HFFc6 (cell line): ENCODE measurements at regions not wholly inside any gene's neighbourhood (a gene's known extent, or its start where the extent isn't known, plus 50 kb on each side); places are given as distances from the start of the nearest gene placed in this dataset.

Experiments used
- DNase-seq: peaks from one replicate; pipeline ENCODE4 v3.0.0-alpha.2; 2018
- H3K27ac Mint-ChIP-seq: 2 replicates; pipeline ENCODE4 v1.8.0; 2020; ENCODE audit warnings: mild to moderate bottlenecking, mixed read lengths
- H3K27me3 Mint-ChIP-seq: 2 replicates; pipeline ENCODE4 v1.8.0; 2021; ENCODE audit warnings: mild to moderate bottlenecking, moderate library complexity, mixed read lengths; ENCODE audit not compliant: insufficient read depth
- H3K36me3 Mint-ChIP-seq: 2 replicates; pipeline ENCODE4 v1.8.0; 2021; ENCODE audit warnings: low read depth, mixed read lengths
- H3K4me1 Mint-ChIP-seq: 2 replicates; pipeline ENCODE4 v1.8.0; 2020; ENCODE audit warnings: low read depth, mixed read lengths
- H3K4me3 Mint-ChIP-seq: 2 replicates; pipeline ENCODE4 v1.8.0; 2020; ENCODE audit warnings: mild to moderate bottlenecking, moderate library complexity, mixed read lengths
- H3K9me3 Mint-ChIP-seq: 2 replicates; pipeline ENCODE4 v1.8.0; 2020; ENCODE audit warnings: mild to moderate bottlenecking, mixed read lengths
- TF ChIP-seq, protein P1 (sequence below): fragments of 200-600 bp; sonication (generic); IDR thresholded peaks from 2 replicates; pipeline ENCODE4 v1.5.0; 2021; ENCODE audit warnings: antibody characterized with exemption, mild to moderate bottlenecking

DNA sequence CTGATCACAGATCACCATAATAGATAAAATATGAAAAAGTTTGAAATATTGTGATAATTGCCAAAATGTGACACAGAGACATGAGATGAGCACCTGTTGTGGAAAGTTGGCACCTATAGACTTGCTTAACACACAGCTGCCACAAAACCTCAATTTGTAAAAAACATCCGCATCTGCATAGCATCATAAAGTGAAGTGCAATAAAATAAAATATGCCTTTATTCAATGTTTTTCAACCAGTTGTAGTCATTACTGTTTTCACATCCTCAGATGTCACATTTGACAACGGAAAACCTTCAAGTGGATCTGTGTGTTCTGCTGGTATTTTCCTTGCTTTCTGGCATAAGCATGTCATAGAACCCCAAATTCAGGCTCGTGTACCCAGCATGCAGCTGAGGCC is 50.2 kb upstream of the IFNGR1 start:
- Mint-ChIP-seq H3K4me3 (no peak overlapping the region), H3K27ac (no peak overlapping the region), H3K4me1 (0 out of 2 replicates have a peak, but pooled peaks cover 5% of the 10 kb centered on the region), H3K36me3 (no peaks in the 10 kb centered on the region), H3K9me3 (no peaks in the 10 kb centered on the region), H3K27me3 (peaks cover 12% of the 10 kb centered on the region)
- DNase-seq: no peak
- TF ChIP-seq, protein P1, sequence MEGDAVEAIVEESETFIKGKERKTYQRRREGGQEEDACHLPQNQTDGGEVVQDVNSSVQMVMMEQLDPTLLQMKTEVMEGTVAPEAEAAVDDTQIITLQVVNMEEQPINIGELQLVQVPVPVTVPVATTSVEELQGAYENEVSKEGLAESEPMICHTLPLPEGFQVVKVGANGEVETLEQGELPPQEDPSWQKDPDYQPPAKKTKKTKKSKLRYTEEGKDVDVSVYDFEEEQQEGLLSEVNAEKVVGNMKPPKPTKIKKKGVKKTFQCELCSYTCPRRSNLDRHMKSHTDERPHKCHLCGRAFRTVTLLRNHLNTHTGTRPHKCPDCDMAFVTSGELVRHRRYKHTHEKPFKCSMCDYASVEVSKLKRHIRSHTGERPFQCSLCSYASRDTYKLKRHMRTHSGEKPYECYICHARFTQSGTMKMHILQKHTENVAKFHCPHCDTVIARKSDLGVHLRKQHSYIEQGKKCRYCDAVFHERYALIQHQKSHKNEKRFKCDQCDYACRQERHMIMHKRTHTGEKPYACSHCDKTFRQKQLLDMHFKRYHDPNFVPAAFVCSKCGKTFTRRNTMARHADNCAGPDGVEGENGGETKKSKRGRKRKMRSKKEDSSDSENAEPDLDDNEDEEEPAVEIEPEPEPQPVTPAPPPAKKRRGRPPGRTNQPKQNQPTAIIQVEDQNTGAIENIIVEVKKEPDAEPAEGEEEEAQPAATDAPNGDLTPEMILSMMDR: no peak
